GM12892 (cell line): ENCODE measurements at regions not wholly inside any gene's neighbourhood (a gene's known extent, or its start where the extent isn't known, plus 50 kb on each side); places are given as distances from the start of the nearest gene placed in this dataset.
A peak's percentile ranks its signal among the peaks of the same experiment; 100 is the strongest.
"Not testable (repeated sequence)": the region's sequence is repeated elsewhere in the genome, so short reads cannot be mapped to it uniquely, and the experiment has no call there.

ENCODE experiments used
- DNase-seq: peaks from one replicate; pipeline ENCODE4 v3.0.0; 2011; ENCODE audit not compliant: insufficient read length
- FAIRE-seq: peaks from 2 replicates; lab custom pipeline; 2011; peaks lifted over from hg19 to GRCh38; lab: Jason Lieb, UNC
- POLR2A ChIP-seq: IDR thresholded peaks from 2 replicates; pipeline ENCODE4 v1.6.1; 2011; ENCODE audit warnings: low read depth, low read length, control low read depth
- POLR2AphosphoS5 ChIP-seq: IDR thresholded peaks from 2 replicates; pipeline ENCODE4 v1.6.1; 2011; ENCODE audit warnings: low read depth, low read length, control low read depth
- TAF1 ChIP-seq: IDR thresholded peaks from 2 replicates; pipeline ENCODE4 v1.6.1; 2011; ENCODE audit warnings: low read depth, mild to moderate bottlenecking, control low read depth, low read length, borderline replicate concordance

DNA sequence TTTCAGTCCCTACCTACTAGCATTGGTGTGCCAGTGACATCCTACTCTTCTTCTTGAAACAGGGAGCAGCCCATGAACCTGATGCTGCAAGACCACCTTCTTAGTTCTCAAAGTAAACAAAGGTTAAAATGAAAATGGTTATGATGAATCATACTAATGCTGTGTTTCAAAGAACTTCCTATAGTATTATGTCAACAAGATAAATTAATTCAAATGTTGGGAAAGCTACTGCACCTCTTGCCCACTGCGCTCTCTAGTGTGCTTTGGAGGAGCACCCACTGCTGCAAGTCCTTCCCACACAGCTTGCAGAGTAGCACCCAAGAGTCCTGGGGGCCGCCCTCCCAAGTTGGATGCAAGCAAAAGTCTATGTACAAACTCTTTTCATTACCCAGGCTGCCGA lies 81.1 kb downstream of the CD200R1L start:
- no peak for DNase-seq
- no peak for FAIRE-seq
- TF ChIP-seq TAF1 (no peak), POLR2A (no peak), POLR2AphosphoS5 (no peak)

DNA sequence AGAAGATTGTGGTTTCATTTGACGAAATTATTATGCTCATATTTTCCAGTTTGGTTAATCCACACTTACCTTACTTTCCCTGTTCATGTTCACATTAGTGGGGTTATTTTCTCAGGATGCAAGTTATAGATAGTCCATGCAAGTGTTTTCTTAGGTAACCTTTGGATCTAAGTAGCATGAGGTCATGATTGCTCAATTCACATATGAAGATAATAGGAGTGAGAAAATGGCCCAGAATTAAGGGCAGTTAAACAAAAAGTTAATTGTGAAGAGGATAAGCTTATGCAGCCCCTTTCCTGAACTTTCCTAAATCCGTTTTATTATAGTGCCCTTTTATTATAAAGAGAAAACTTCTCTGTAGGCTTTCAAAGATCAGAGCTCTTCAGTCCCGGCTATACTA lies 83.4 kb downstream of the CD200R1L start:
- no peak for FAIRE-seq
- TF ChIP-seq POLR2A (no peak), TAF1 (no peak), POLR2AphosphoS5 (no peak)

DNA sequence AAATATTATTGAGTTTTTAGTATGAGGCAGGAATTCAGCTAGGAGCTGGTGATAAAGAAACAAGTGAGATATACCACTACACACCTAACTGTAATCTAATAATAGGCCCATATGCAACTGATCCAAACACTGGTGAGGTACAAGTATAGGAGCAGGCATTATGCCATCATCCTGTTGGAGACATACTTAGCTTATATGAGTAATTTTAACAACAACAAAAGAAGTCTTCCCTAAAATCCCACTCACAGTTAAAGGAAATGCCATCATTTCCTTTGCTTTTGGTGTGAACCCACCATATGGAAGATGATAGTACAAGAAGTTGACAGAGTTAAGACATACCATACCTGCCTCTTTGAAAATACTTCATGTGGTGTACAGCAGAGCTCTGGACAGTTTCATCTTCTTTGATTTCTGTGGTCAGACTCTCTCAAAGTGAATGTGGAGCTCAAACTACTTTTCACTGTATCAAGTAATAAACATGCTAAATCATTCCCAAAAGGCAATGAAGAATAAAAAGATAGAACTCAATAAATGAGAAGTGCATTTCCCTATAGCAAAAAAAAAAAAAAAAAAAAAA lies 85.5 kb downstream of the CD200R1L start:
- FAIRE-seq (no peak), DNase-seq (no peak)
- TF ChIP-seq POLR2AphosphoS5 (no peak), POLR2A (no peak), TAF1 (no peak)

More for the DNA sequence above, 83.4 kb downstream of the CD200R1L start:
- no peak for DNase-seq

DNA sequence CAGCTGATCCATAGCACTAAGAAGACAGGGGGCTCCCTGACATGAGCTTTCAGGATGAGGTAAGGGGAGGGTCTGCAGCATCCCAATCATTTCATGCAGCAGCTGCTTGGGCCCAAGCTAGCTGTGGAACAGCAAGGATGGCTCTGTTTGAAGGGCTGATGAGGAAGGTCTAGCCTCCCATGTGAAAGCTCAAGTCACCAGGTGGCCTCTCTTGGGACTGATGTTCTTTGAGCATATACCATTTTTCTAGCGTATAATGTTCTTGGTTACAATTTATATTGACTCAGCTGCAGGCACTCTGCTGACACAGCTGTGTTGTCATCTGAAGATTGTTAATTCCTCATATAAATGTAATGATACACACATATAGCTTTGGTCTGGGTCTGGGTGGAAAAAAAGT lies 87.0 kb downstream of the CD200R1L start:
- TF ChIP-seq TAF1 (no peak), POLR2A (no peak), POLR2AphosphoS5 (no peak)
- no peak for FAIRE-seq
- DNase-seq: no peak

GRCh38 chr3:112759210-112759609 lies 87.5 kb downstream of the CD200R1L start:
- no peak for TF ChIP-seq POLR2AphosphoS5
- TF ChIP-seq POLR2A: no peak
- TF ChIP-seq TAF1: no peak
- FAIRE-seq (no peak), DNase-seq (no peak)

DNA sequence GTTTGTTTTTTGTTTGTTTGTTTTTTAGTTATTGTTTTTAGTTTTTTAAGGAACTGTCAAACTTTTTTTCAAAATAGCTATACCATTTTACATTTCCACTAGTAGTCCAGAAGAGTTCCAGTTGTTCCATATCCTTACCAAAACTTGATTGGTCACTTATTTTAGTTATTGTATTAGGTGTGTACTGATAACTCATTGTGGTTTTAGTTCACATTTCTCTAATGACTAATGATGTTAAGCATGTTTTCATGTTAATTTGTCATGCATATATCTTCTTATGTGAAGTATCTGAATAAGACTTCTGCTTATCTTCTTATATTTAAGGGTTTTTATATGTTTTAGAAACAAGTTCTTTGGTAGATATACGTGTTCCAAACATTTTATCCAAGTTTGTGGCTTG lies 89.5 kb downstream of the CD200R1L start:
- DNase-seq (no peak), FAIRE-seq (no peak)
- no peak for TF ChIP-seq TAF1
- no peak for TF ChIP-seq POLR2AphosphoS5
- TF ChIP-seq POLR2A: no peak

- TF ChIP-seq POLR2A: no peak
- no peak for TF ChIP-seq TAF1
- TF ChIP-seq POLR2AphosphoS5: no peak
- FAIRE-seq: no peak
- DNase-seq: no peak
Measured at GRCh38 chr3:112755845-112756613, 90.6 kb downstream of the CD200R1L start.

DNA sequence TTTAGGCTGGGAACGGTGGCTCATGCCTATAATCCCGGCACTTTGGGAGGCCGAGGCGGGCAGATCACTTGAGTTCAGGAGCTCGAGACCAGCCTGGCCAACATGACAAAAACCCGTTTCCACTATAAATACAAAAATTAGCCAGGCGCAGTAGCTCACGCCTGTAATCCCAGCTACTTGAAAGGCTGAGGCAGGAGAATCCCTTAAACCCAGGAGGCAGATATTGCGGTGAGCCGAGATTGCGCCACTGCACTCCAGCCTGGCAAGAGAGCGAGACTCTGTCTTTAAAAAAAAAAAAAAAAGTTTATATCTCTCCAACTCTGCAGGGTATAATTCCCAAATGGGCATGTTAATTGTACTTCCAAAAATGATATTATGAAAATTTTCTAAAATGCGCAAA lies 91.6 kb downstream of the CD200R1L start:
- DNase-seq, FAIRE-seq: not testable (repeated sequence)

GRCh38 chr3:112751564-112752512 lies 94.8 kb downstream of the CD200R1L start:
- DNase-seq (no peak), FAIRE-seq (peak; percentile 60)
- no peak for TF ChIP-seq TAF1
- TF ChIP-seq POLR2AphosphoS5: no peak
- TF ChIP-seq POLR2A: no peak

- DNase-seq (no peak), FAIRE-seq (no peak)
- TF ChIP-seq TAF1 (no peak), POLR2A (no peak), POLR2AphosphoS5 (no peak)
Measured at GRCh38 chr3:112751061-112751460, 95.6 kb downstream of the CD200R1L start.

- DNase-seq (no peak), FAIRE-seq (no peak)
Measured at GRCh38 chr3:112747624-112748023, 99.0 kb downstream of the CD200R1L start.

More at GRCh38 chr3:112747624-112748023, 99.0 kb downstream of the CD200R1L start:
- TF ChIP-seq TAF1 (no peak), POLR2A (no peak), POLR2AphosphoS5 (no peak)
